ENCODE measurements at regions not wholly inside any gene's neighbourhood (a gene's known extent, or its start where the extent isn't known, plus 50 kb on each side); places are given as distances from the start of the nearest gene placed in this dataset.

GRCh38 chr1:234969011-234969441, 159.6 kb downstream of the TOMM20 start:
- DNase-seq = no peak
- WGBS (ENCODE audit: extremely low coverage, insufficient read length, low lambda C conversion rate) = no CpG with 5 or more reads among the region's 4 CpGs
- no peak overlapping the region for H4K5ac ChIP-seq (ENCODE audit: insufficient read length, low read depth, low read length)
- H4K8ac ChIP-seq (replicated peaks; ENCODE audit: insufficient read length, low read depth, low read length) = no peak overlapping the region
- no peak overlapping the region for H3K27ac ChIP-seq (ENCODE audit: insufficient read length, low read depth, low read length)
- peaks cover 42 to 49% of the 10 kb centered on the region in 2 experiments for H3K4me1 Mint-ChIP-seq
- H3K18ac ChIP-seq (ENCODE audit: insufficient read length, low read depth, low read length) = no peak overlapping the region
- H3K14ac ChIP-seq (ENCODE audit: insufficient read depth, low read length) = no peak overlapping the region
- no peaks in the 10 kb centered on the region; a peak in 1 of 5 replicates for H3K9me3 Mint-ChIP-seq
- no peak overlapping the region for H3K4me2 ChIP-seq (ENCODE audit: insufficient read depth, insufficient read length, low read length)
- no peak overlapping the region for H3K9ac ChIP-seq (ENCODE audit: extremely low read depth, insufficient read length, low read length)
- no peaks in the 10 kb centered on the region for H3K79me2 ChIP-seq (ENCODE audit: insufficient read depth, low read length)
- no peak overlapping the region for H3K4ac ChIP-seq (ENCODE audit: low read depth, low read length)
- no peak overlapping the region for H4K91ac ChIP-seq (ENCODE audit: insufficient read length, low read depth, low read length)
- peaks cover 1% of the 10 kb centered on the region; the same call in 1 of the 2 replicates for H3K27me3 Mint-ChIP-seq (ENCODE audit: low read depth)
- no peak overlapping the region for H2BK15ac ChIP-seq (ENCODE audit: low read depth, low read length)
- H3K56ac ChIP-seq (ENCODE audit: insufficient read length, low read depth, low read length) = no peak overlapping the region
- H3K36me3 Mint-ChIP-seq (ENCODE audit: insufficient read depth in 1 of 3, low read depth in 3 of 3) = no peaks in the 10 kb centered on the region
- peaks cover 10% of the 10 kb centered on the region; the same call in 1 of the 2 replicates for H3K4me1 ChIP-seq (ENCODE audit: insufficient read depth, low read length)
- H4K20me1 ChIP-seq (ENCODE audit: control insufficient read depth, insufficient read depth, insufficient read length) = no peaks in the 10 kb centered on the region
- H3K23ac ChIP-seq (ENCODE audit: insufficient read length, low read depth, low read length) = no peak overlapping the region
- no peak overlapping the region for H2AFZ ChIP-seq (ENCODE audit: low read length)
- no peak for TF ChIP-seq CTCF (conservative IDR thresholded peaks at IDR 0.05)
- no peak overlapping the region; a peak in 1 of 5 replicates for H3K4me3 Mint-ChIP-seq
- no peak overlapping the region for H2BK5ac ChIP-seq (ENCODE audit: insufficient read length, low read length)
- H2BK12ac ChIP-seq (ENCODE audit: insufficient read length, low read depth, low read length) = no peak overlapping the region
- H3K79me1 ChIP-seq (ENCODE audit: insufficient read depth, low read depth, low read length, poor library complexity, severe bottlenecking) = no peaks in the 10 kb centered on the region
- H3T11ph ChIP-seq (ENCODE audit: low read length) = no peak overlapping the region
- no peaks in the 10 kb centered on the region; the same call in 1 of the 2 replicates for H3K27me3 ChIP-seq (ENCODE audit: insufficient read depth, low read length)
- peaks cover 3% of the 10 kb centered on the region for H3K23me2 ChIP-seq (ENCODE audit: insufficient read length, low read depth, low read length, poor library complexity, severe bottlenecking)
- no peaks in the 10 kb centered on the region for H3K9me3 ChIP-seq (ENCODE audit: control insufficient read depth, low read depth, low read length)
- H2AK5ac ChIP-seq (ENCODE audit: insufficient read length, low read length) = no peak overlapping the region
- H2BK20ac ChIP-seq (ENCODE audit: low read depth, low read length, poor library complexity, severe bottlenecking) = no peak overlapping the region
- no peak overlapping the region; a peak in 1 of 7 replicates for H3K27ac Mint-ChIP-seq
- no peak overlapping the region for H2BK120ac ChIP-seq (ENCODE audit: low read depth, low read length, poor library complexity, severe bottlenecking)

Data from H9 (cell line).